Mucosa of descending colon (tissue), 3 donors: ENCODE measurements at regions not wholly inside any gene's neighbourhood (a gene's known extent, or its start where the extent isn't known, plus 50 kb on each side); places are given as distances from the start of the nearest gene placed in this dataset.

Source experiments
- ATAC-seq: fragments of 200-7000 bp; cut with Tn5 transposase; one replicate; pipeline ENCODE4 v1.9.1; 2020; ENCODE audit warnings: mild to moderate bottlenecking, moderate library complexity
- DNase-seq, 3 donors: peaks; one replicate each; pipeline ENCODE4 v3.0.0-alpha.2; 2020
- H3K36me3 ChIP-seq: fragments of 200-600 bp; one replicate; pipeline ENCODE4 v1.8.0; 2021; ENCODE audit warnings: low read depth, mild to moderate bottlenecking
- H3K4me1 ChIP-seq: fragments of 200-600 bp; one replicate; pipeline ENCODE4 v1.8.0; 2021; ENCODE audit warnings: low read depth, mild to moderate bottlenecking
- H3K4me3 ChIP-seq: fragments of 200-600 bp; one replicate; pipeline ENCODE4 v1.8.0; 2021; ENCODE audit warnings: mild to moderate bottlenecking
- H3K9me3 ChIP-seq: fragments of 200-600 bp; one replicate; pipeline ENCODE4 v1.8.0; 2021; ENCODE audit warnings: mild to moderate bottlenecking
- intact Hi-C, 2 donors: fragments of 100-400 bp; cut with DNase I in 1 of 2; cut with micrococcal nuclease in 1 of 2; formaldehyde crosslinking; loops; one replicate each; pipeline versions ENCODE4 v1.11.0 to v1.11.1; 2022; cut with DNase I, micrococcal nuclease
- TF ChIP-seq, protein P1 (sequence below): fragments of 200-600 bp; IDR thresholded peaks from one replicate; pipeline ENCODE4 v1.8.0; 2022; ENCODE audit warnings: antibody characterized with exemption, mild to moderate bottlenecking
- donor health status: DM: no; HTN: no; CAD: no; lungs with moderate emphysema.
- donor health status: DM: no; HTN: no; CAD: no.
- donor health status: DM: no; HTN: yes; CAD: no.

DNA sequence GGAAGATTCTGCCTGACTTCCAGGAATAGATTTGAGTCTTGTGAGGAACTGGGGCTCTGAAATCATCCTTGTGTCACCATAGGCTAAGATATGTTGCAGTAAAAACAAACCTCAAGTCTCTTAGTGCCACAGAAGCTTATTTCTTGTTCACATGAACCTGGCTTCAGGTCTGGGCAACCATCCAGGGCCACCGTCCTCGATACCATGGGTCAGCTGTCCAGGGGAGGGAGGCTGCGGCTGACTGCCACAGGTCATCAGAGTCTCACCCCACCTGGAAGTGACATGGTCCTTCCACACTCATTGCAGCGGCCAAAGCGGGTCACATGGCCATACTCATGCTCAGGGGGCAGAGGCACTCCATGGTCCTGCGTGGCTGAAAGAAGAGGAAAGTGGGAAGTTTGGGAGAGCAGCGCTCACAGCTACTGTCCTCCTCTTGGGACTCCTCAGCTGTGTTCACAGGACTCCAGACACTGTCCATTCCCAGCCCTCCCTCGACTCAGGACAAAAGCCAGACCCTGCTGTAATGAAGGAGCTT is 284.5 kb downstream of the CBLN1 start:
- TF ChIP-seq, protein P1, sequence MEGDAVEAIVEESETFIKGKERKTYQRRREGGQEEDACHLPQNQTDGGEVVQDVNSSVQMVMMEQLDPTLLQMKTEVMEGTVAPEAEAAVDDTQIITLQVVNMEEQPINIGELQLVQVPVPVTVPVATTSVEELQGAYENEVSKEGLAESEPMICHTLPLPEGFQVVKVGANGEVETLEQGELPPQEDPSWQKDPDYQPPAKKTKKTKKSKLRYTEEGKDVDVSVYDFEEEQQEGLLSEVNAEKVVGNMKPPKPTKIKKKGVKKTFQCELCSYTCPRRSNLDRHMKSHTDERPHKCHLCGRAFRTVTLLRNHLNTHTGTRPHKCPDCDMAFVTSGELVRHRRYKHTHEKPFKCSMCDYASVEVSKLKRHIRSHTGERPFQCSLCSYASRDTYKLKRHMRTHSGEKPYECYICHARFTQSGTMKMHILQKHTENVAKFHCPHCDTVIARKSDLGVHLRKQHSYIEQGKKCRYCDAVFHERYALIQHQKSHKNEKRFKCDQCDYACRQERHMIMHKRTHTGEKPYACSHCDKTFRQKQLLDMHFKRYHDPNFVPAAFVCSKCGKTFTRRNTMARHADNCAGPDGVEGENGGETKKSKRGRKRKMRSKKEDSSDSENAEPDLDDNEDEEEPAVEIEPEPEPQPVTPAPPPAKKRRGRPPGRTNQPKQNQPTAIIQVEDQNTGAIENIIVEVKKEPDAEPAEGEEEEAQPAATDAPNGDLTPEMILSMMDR = no peak

GRCh38 chr16:48978501-48978900 is 303.1 kb downstream of the CBLN1 start:
- TF ChIP-seq, protein P1 = no peak
- ATAC-seq (no peak), DNase-seq (no peak)
- no peak overlapping the region for H3K4me3 ChIP-seq
- H3K9me3 ChIP-seq = no peaks in the 10 kb centered on the region
- no peaks in the 10 kb centered on the region for H3K4me1 ChIP-seq
- H3K36me3 ChIP-seq = no peaks in the 10 kb centered on the region
- intact Hi-C loops = no loop called here

More for the DNA sequence above, 284.5 kb downstream of the CBLN1 start:
- no peaks in the 10 kb centered on the region for H3K36me3 ChIP-seq
- H3K9me3 ChIP-seq = no peaks in the 10 kb centered on the region
- intact Hi-C loops = no loop called here
- ATAC-seq = no peak
- no peaks in the 10 kb centered on the region for H3K4me1 ChIP-seq
- H3K4me3 ChIP-seq = no peak overlapping the region
- DNase-seq = no peak

- TF ChIP-seq, protein P1 = no peak
- Histone ChIP-seq H3K4me3 (no peak overlapping the region), H3K9me3 (no peaks in the 10 kb centered on the region), H3K4me1 (no peaks in the 10 kb centered on the region), H3K36me3 (no peaks in the 10 kb centered on the region)
- no peak for ATAC-seq
- intact Hi-C loops = no loop called here
- no peak for DNase-seq
Measured at GRCh38 chr16:48972236-48972635, 309.4 kb downstream of the CBLN1 start.

GRCh38 chr16:48971571-48972077 is 310.0 kb downstream of the CBLN1 start:
- intact Hi-C loops = no loop called here
- ATAC-seq (no peak), DNase-seq (no peak)
- TF ChIP-seq, protein P1 = no peak
- H3K9me3 ChIP-seq = no peaks in the 10 kb centered on the region
- H3K36me3 ChIP-seq = no peaks in the 10 kb centered on the region
- H3K4me1 ChIP-seq = no peaks in the 10 kb centered on the region
- H3K4me3 ChIP-seq = no peak overlapping the region

GRCh38 chr16:48970216-48970615 is 311.4 kb downstream of the CBLN1 start:
- TF ChIP-seq, protein P1 = no peak
- DNase-seq (no peak), ATAC-seq (no peak)
- Histone ChIP-seq H3K4me3 (no peak overlapping the region), H3K36me3 (no peaks in the 10 kb centered on the region), H3K9me3 (no peaks in the 10 kb centered on the region), H3K4me1 (no peaks in the 10 kb centered on the region)
- intact Hi-C loops = no loop called here

DNA sequence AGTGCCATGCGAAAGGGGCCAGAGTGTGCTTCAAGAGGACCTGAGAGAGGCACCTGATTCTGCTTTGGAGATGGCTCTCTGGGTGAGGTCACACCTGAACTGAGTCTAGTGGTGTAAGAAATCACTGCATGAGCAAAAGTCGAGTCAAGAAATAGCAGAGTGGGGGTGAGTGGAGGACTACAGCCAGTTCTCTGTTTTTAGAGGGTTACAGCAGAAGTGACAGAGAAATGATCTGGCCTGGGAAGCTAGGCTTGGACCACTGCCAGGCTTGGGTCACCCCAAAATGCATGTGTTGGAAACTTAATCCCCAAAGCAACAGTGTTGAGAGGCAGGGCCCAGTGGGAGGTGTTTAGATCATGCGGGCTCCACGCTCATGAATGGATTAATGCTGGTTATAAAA is 312.0 kb downstream of the CBLN1 start:
- Histone ChIP-seq H3K4me1 (no peaks in the 10 kb centered on the region), H3K4me3 (no peak overlapping the region), H3K36me3 (no peaks in the 10 kb centered on the region), H3K9me3 (no peaks in the 10 kb centered on the region)
- TF ChIP-seq, protein P1 = no peak
- intact Hi-C loops = no loop called here
- DNase-seq (no peak), ATAC-seq (no peak)
